ENCODE measurements at regions not wholly inside any gene's neighbourhood (a gene's known extent, or its start where the extent isn't known, plus 50 kb on each side); places are given as distances from the start of the nearest gene placed in this dataset.

DNA sequence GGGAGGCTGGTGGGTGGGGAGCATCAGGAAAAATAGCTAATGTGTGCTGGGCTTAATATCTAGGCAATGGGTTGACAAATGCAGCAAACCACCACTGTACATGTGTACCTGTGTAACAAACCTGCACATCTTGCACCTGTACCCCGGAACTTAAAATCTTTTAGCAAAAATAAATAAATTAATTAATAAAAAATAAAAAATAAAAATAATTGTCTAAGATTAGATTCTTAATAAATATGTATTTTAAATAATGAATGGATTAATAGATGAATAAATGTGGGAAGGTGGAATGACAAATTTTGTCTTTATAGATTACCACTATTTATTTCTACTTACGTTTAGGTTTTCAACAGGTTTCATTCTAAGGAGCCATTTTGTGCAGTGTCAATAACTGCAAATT is 563.5 kb upstream of the B3GALT2 start:
- FAIRE-seq (no peak), DNase-seq (ENCODE audit: insufficient read length, low spot score) (no peak)

DNA sequence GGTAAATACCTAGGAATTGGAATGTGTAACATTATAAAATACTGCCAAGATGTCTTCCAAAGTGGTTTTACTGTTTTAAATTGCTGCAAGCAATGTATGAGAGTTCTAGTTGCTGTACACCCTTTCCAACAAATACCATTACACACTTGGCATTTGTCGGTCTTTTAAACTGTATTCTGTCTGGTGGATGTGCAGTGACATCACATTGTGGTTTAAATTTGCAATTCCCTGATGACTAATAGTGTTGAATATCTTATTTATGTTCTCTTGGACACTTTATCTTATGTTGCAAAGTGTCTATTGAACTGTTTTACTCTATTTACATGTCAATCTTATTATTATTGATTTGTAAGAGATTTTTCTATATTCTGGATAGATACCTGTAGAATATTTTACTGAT is 561.2 kb upstream of the B3GALT2 start:
- DNase-seq (ENCODE audit: insufficient read length, low spot score) (no peak), FAIRE-seq (no peak)

GRCh38 chr1:193741228-193741627 is 554.8 kb upstream of the B3GALT2 start:
- DNase-seq (ENCODE audit: insufficient read length, low spot score) (no peak), FAIRE-seq (no peak)

DNA sequence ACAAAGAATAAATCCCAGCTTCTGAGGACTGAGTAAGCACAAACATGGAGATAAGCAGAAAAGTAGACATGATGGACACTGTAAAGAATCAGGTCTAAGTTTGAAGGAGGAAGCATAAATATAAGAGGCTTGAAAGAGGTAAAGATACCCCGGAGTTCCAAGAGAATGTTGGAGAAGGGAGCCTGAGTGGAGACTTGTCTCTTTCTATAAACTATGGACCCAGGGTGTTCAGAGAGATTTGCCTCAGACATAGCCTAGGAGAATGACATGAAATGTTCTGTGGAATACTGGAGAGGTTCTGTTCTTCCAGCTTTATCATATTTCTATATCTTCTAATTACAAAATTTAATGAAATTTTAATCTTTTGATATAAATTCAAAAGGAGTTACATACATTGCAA is 554.3 kb upstream of the B3GALT2 start:
- FAIRE-seq, result no peak
- no peak for DNase-seq (ENCODE audit: insufficient read length, low spot score)

- FAIRE-seq, result no peak
- DNase-seq (ENCODE audit: insufficient read length, low spot score), result no peak
Observed at GRCh38 chr1:193736507-193736906, 550.1 kb upstream of the B3GALT2 start.

- FAIRE-seq (no peak), DNase-seq (ENCODE audit: insufficient read length, low spot score) (no peak)
Observed at GRCh38 chr1:193733674-193734073, 547.3 kb upstream of the B3GALT2 start.

DNA sequence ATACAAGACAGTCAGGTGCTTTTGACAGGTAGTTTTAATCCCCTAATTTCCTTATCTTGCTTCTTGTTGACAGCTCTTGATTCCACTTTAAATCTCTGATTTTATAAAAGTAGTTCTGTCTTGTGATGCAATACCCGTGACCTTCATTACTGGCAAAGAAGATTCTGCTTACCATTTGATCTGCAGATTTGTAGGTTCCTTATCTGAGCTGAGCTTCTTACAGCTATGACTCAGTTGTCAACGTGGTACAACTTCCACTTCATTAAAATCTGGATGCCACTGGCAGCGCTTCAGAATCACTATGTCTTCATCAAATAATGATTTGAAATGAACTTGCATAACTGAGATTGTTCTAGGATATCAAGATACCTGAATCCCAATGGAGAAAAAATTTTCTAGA is 543.6 kb upstream of the B3GALT2 start:
- DNase-seq (ENCODE audit: insufficient read length, low spot score), result no peak

DNA sequence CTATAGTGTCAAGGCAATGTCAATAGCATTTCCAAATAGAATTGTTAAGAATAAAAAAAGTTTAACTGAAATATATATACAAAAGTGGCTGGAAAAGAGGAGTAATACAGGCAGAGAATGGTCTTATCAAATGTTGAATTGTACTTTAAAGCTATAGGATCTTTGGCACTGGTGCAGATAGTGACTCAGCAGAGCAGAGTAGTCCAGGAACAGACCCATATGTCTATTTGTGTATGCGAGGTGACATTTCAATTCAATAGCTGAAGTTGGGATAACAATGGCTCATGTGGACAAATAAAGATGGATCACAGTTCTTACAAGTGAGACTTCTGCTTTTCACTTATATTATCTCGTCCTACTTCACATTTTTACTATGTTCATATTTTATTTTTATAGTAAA is 543.0 kb upstream of the B3GALT2 start:
- DNase-seq (ENCODE audit: insufficient read length, low spot score), result no peak
- no peak for FAIRE-seq

More for the DNA sequence above, 543.6 kb upstream of the B3GALT2 start:
- FAIRE-seq, result no peak

- DNase-seq (ENCODE audit: insufficient read length, low spot score) (no peak), FAIRE-seq (no peak)
Observed at GRCh38 chr1:193727850-193728249, 541.4 kb upstream of the B3GALT2 start.

DNA sequence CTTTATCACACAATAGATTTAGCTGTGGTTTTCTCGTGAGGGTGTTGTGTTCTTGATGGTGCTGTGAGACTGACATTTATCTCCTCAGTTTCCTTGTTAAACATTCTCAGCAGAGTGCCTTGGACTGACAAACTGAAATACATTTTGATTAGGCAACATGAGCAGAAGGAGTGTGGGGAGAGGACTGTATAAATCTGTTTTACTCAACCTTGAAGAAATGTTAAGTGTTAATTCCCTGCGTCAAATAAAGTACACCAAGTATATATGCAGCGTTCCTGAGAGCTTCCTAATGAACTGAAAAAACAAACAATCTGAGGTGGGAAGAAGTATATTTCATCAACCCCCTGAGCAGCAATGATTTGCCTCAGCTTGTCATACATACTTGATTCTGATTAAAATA is 540.3 kb upstream of the B3GALT2 start:
- FAIRE-seq (no peak), DNase-seq (ENCODE audit: insufficient read length, low spot score) (no peak)

DNA sequence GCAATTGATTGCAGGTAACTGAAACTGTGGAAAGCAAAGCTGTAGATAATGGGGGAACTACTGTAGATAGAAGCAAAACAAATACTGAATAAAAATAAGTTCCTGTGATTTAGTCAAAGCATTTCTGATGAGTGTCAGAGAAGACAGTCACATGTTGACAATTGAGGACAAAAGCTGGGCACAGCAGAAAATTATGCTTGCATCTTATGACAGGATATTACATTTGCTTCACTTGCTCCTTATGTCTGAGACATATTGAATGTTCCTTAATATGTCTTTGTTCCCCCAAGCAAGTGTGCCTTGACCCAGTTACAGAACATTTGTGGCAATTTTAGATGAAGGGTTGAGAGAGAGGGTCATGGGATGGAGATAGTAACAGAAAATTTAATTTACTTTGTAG is 526.0 kb upstream of the B3GALT2 start:
- no peak for FAIRE-seq

DNA sequence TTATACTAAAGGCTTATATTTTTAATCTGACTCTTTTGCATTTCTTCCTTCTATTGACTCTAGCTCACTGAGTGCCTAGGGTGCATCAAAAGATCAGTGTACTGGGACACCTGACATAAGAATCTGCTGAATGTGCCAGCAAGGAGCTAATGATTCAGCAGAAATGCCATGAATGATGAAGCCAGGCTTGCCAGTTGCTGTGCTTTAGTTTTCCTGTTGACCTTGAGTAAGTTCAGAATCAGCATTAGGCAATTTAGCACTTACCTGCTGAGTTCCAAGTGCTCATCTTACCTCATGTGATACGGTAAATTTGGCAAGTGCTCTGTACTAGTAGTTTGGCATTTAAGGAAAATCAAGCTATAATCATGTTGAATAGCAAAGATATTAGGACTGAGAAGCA is 523.2 kb upstream of the B3GALT2 start:
- no peak for DNase-seq (ENCODE audit: insufficient read length, low spot score)
- FAIRE-seq, result no peak

More for the DNA sequence above, 526.0 kb upstream of the B3GALT2 start:
- DNase-seq (ENCODE audit: insufficient read length, low spot score), result no peak

GRCh38 chr1:193707271-193708021 is 521.0 kb upstream of the B3GALT2 start:
- FAIRE-seq (no peak), DNase-seq (ENCODE audit: insufficient read length, low spot score) (no peak)

GRCh38 chr1:193706766-193707165 is 520.4 kb upstream of the B3GALT2 start:
- DNase-seq (ENCODE audit: insufficient read length, low spot score), result no peak
- FAIRE-seq, result no peak

DNA sequence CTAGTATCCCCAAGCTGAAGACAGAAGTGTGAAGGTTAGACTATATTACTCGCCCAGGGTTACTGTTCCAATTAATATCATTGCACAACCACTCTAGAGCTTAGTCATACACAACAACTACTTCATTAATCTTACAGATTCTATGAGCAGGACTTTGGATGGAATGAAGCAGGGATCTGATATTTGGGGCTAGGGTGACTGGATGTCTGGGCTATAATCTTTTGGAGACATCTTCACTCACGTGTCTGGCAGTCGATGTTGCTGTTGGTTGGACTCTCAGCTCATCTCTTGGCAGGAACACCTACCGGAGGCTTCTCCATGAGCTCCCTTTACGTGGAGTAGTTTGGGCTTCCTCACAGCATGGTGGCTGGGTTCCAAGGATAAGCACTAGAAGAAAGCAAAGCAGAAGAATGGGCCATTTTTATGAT is 519.2 kb upstream of the B3GALT2 start:
- no peak for DNase-seq (ENCODE audit: insufficient read length, low spot score)

GRCh38 chr1:193703655-193704054 is 517.2 kb upstream of the B3GALT2 start:
- FAIRE-seq (no peak), DNase-seq (ENCODE audit: insufficient read length, low spot score) (no peak)

More for the DNA sequence above, 519.2 kb upstream of the B3GALT2 start:
- FAIRE-seq, result no peak

- DNase-seq (ENCODE audit: insufficient read length, low spot score) (no peak), FAIRE-seq (no peak)
Observed at GRCh38 chr1:193703121-193703520, 516.7 kb upstream of the B3GALT2 start.

- FAIRE-seq (no peak), DNase-seq (ENCODE audit: insufficient read length, low spot score) (no peak)
Observed at GRCh38 chr1:193701759-193702158, 515.3 kb upstream of the B3GALT2 start.

GRCh38 chr1:193700710-193701355 is 514.4 kb upstream of the B3GALT2 start:
- no peak for FAIRE-seq

DNA sequence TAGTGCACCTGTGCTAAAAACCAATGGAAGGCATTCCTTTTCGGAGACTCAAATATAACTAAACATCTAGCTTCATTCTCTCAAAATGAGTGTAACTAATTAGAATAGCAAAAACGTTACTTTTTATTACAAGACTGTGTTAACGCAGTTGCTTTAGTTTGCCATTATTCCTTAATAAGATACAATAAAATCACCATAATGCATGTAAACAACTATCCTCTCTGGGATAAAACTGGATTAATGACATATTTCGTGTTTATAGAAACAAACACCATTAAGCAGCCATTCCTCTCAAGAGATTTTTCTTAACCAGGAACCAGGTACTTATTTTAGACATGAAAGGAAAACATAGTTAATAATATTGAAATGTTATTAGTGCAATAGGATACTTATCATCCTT is 512.8 kb upstream of the B3GALT2 start:
- FAIRE-seq (no peak), DNase-seq (ENCODE audit: insufficient read length, low spot score) (no peak)

More at GRCh38 chr1:193700710-193701355, 514.4 kb upstream of the B3GALT2 start:
- no peak for DNase-seq (ENCODE audit: insufficient read length, low spot score)

GRCh38 chr1:193697776-193698175 is 511.4 kb upstream of the B3GALT2 start:
- no peak for FAIRE-seq

DNA sequence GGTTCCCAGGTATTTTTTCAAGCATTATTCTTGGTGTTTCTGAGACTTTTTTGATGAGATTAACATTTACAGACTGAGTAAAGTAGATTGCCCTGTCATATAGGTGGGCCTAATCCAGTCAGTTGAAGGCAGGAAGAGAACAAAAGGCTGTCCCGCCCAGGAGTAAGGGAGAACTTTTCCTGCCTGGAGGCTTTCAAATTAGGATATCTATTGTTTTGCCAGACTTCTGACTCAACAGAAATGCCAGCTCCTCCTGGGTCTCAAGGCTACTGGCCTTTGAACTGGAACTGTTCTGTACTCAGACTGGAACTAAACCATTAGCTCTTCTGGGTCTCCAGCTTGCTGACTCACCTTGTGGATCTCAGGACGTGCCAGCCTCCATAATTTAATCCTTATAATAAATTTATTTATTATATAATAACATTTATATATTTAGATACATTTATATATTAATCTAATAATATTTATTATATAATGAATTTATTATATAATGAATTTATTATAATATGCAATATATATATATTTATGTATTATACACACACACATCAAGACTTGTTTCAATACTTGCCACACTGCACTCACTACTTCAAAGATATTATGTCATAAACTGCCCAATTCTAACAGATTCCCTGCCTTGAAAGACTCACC is 510.8 kb upstream of the B3GALT2 start:
- DNase-seq (ENCODE audit: insufficient read length, low spot score) (no peak), FAIRE-seq (no peak)

More at GRCh38 chr1:193697776-193698175, 511.4 kb upstream of the B3GALT2 start:
- no peak for DNase-seq (ENCODE audit: insufficient read length, low spot score)

Measured in GM19239 (cell line).